ENCODE measurements at regions not wholly inside any gene's neighbourhood (a gene's known extent, or its start where the extent isn't known, plus 50 kb on each side); places are given as distances from the start of the nearest gene placed in this dataset.

DNA sequence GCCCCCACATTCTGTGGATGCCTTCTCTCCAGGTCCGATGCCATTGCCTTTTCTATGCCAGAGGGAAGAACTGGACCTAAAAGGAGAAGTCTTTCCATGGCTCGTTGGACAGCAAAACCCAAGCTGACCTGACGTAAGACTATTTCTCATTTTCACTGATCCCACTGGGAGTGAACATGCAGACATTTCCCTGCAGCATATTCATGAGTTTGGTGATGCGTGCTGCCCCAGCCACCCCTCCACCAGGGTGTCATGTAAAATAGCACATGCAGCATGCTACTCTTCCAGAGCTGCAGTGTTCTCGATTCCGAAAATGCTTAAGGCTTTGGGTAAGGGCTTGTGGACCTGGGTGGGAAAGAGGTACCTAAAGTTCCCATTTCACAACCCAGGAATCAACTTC, 221.2 kb downstream of the UXS1 start:
- Histone ChIP-seq H3K4me2 (ENCODE audit: control insufficient read depth, extremely low read depth, insufficient read depth, low read depth, low read length) (no peak overlapping the region), H3K4me3 (ENCODE audit: control insufficient read depth in 2 of 3, extremely low read depth in 1 of 3, insufficient read depth in 2 of 3, low read depth in 1 of 3, low read length in 3 of 3) (no peak overlapping the region), H3K36me3 (ENCODE audit: control insufficient read depth in 2 of 2, extremely low read depth in 1 of 2, insufficient read depth in 2 of 2, low read length in 2 of 2) (no peaks in the 10 kb centered on the region), H2AFZ (ENCODE audit: control insufficient read depth, low read length) (no peak overlapping the region), H3K27ac (ENCODE audit: control insufficient read depth, insufficient read depth, low read length) (no peak overlapping the region), H3K79me2 (ENCODE audit: control insufficient read depth, insufficient read depth, low read length) (no peaks in the 10 kb centered on the region), H3K9ac (ENCODE audit: control insufficient read depth, extremely low read depth, insufficient read depth, low read length) (no peak overlapping the region), H4K20me1 (ENCODE audit: control insufficient read depth, extremely low read depth, insufficient read depth, low read length) (no peaks in the 10 kb centered on the region), H3K4me1 (ENCODE audit: control insufficient read depth, extremely low read depth, insufficient read depth, low read length) (peaks cover 6% of the 10 kb centered on the region), H3K9me3 (ENCODE audit: control insufficient read depth, low read depth, low read length) (peaks cover 12% of the 10 kb centered on the region), H3K27me3 (ENCODE audit: control insufficient read depth, extremely low read depth, insufficient read depth, low read length) (no peaks in the 10 kb centered on the region), H3K9me1 (ENCODE audit: control insufficient read depth, extremely low read depth, insufficient read depth, low read length) (no peaks in the 10 kb centered on the region)
- no peak for DNase-seq (ENCODE audit: low read depth, low spot score)
- no peak for FAIRE-seq
- TF ChIP-seq, protein P1, sequence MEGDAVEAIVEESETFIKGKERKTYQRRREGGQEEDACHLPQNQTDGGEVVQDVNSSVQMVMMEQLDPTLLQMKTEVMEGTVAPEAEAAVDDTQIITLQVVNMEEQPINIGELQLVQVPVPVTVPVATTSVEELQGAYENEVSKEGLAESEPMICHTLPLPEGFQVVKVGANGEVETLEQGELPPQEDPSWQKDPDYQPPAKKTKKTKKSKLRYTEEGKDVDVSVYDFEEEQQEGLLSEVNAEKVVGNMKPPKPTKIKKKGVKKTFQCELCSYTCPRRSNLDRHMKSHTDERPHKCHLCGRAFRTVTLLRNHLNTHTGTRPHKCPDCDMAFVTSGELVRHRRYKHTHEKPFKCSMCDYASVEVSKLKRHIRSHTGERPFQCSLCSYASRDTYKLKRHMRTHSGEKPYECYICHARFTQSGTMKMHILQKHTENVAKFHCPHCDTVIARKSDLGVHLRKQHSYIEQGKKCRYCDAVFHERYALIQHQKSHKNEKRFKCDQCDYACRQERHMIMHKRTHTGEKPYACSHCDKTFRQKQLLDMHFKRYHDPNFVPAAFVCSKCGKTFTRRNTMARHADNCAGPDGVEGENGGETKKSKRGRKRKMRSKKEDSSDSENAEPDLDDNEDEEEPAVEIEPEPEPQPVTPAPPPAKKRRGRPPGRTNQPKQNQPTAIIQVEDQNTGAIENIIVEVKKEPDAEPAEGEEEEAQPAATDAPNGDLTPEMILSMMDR (optimal IDR thresholded peaks at IDR 0.05 in 1 of 3, IDR thresholded peaks at IDR 0.05 in 1 of 3, conservative IDR thresholded peaks at IDR 0.05 in 1 of 3; ENCODE audit: extremely low read depth in 1 of 3, insufficient read depth in 2 of 3, low read length in 3 of 3): no peak
- no peak for TF ChIP-seq EZH2 (IDR thresholded peaks at IDR 0.05; ENCODE audit: low read length)
- dilution Hi-C loops (cut with MboI; ENCODE audit: extremely low pct_ligation_motif_present, low sequenced_read_pairs): no loop called here

DNA sequence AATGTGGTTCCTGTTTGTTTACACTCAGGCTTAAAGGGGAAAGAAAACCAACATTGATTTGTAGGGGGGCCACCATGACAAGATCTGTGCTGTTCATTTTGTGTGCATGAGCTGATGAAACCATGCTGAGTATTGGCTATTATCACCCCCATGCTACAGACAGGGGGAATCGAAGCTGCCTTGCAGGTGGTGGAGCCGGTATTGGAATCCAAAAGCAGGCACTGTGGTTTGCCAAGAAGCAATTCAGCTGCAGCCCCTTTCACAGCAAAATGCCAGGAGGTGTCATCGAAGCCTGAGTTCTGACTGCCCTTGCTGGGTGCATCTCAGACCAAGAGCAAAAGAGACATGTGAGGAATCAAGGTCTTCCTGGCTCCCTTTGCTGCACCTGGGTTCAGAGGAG, 221.9 kb downstream of the UXS1 start:
- no peaks in the 10 kb centered on the region for H3K9me1 ChIP-seq (ENCODE audit: control insufficient read depth, extremely low read depth, insufficient read depth, low read length)
- FAIRE-seq: no peak
- no peaks in the 10 kb centered on the region for H4K20me1 ChIP-seq (ENCODE audit: control insufficient read depth, extremely low read depth, insufficient read depth, low read length)
- H3K27me3 ChIP-seq (ENCODE audit: control insufficient read depth, extremely low read depth, insufficient read depth, low read length): no peaks in the 10 kb centered on the region
- TF ChIP-seq EZH2 (IDR thresholded peaks at IDR 0.05; ENCODE audit: low read length): no peak
- no peak overlapping the region for H2AFZ ChIP-seq (ENCODE audit: control insufficient read depth, low read length)
- DNase-seq (ENCODE audit: low read depth, low spot score): no peak
- H3K27ac ChIP-seq (ENCODE audit: control insufficient read depth, insufficient read depth, low read length): no peak overlapping the region
- no peaks in the 10 kb centered on the region for H3K79me2 ChIP-seq (ENCODE audit: control insufficient read depth, insufficient read depth, low read length)
- no peaks in the 10 kb centered on the region for H3K4me1 ChIP-seq (ENCODE audit: control insufficient read depth, extremely low read depth, insufficient read depth, low read length)
- peaks cover 12% of the 10 kb centered on the region for H3K9me3 ChIP-seq (ENCODE audit: control insufficient read depth, low read depth, low read length)
- dilution Hi-C loops (cut with MboI; ENCODE audit: extremely low pct_ligation_motif_present, low sequenced_read_pairs): no loop called here
- H3K36me3 ChIP-seq (ENCODE audit: control insufficient read depth in 2 of 2, extremely low read depth in 1 of 2, insufficient read depth in 2 of 2, low read length in 2 of 2): no peaks in the 10 kb centered on the region
- no peak overlapping the region for H3K9ac ChIP-seq (ENCODE audit: control insufficient read depth, extremely low read depth, insufficient read depth, low read length)
- H3K4me3 ChIP-seq (ENCODE audit: control insufficient read depth in 2 of 3, extremely low read depth in 1 of 3, insufficient read depth in 2 of 3, low read depth in 1 of 3, low read length in 3 of 3): no peak overlapping the region
- no peak overlapping the region for H3K4me2 ChIP-seq (ENCODE audit: control insufficient read depth, extremely low read depth, insufficient read depth, low read depth, low read length)

DNA sequence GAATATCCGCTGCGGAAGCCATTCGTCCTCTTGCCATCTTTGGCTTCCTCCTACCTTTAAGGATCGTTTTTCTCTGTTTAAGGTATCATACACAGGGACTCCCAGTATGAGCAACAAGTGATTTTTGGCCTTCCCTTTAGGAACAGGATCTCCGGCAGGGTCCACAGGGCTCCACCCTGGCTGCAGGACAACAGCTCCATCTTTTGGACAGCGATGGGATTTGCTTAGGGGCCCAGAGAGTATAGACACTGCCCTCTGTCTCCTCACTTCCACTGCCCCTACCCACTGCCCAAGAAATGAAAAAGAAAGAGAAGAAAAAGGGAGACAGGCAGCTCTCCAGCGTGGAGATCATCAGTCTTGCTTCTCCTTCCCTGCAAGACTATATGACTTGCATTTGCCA, 224.5 kb downstream of the UXS1 start:
- dilution Hi-C loops (cut with MboI; ENCODE audit: extremely low pct_ligation_motif_present, low sequenced_read_pairs): no loop called here
- no peak for FAIRE-seq

More for the DNA sequence above, 224.5 kb downstream of the UXS1 start:
- Histone ChIP-seq H2AFZ (ENCODE audit: control insufficient read depth, low read length) (no peak overlapping the region), H3K4me3 (ENCODE audit: control insufficient read depth in 2 of 3, extremely low read depth in 1 of 3, insufficient read depth in 2 of 3, low read depth in 1 of 3, low read length in 3 of 3) (no peak overlapping the region), H3K4me2 (ENCODE audit: control insufficient read depth, extremely low read depth, insufficient read depth, low read depth, low read length) (no peak overlapping the region), H3K27ac (ENCODE audit: control insufficient read depth, insufficient read depth, low read length) (no peak overlapping the region), H3K79me2 (ENCODE audit: control insufficient read depth, insufficient read depth, low read length) (no peaks in the 10 kb centered on the region), H3K4me1 (ENCODE audit: control insufficient read depth, extremely low read depth, insufficient read depth, low read length) (no peaks in the 10 kb centered on the region), H4K20me1 (ENCODE audit: control insufficient read depth, extremely low read depth, insufficient read depth, low read length) (no peaks in the 10 kb centered on the region), H3K9ac (ENCODE audit: control insufficient read depth, extremely low read depth, insufficient read depth, low read length) (no peak overlapping the region), H3K9me1 (ENCODE audit: control insufficient read depth, extremely low read depth, insufficient read depth, low read length) (no peaks in the 10 kb centered on the region), H3K27me3 (ENCODE audit: control insufficient read depth, extremely low read depth, insufficient read depth, low read length) (no peaks in the 10 kb centered on the region), H3K36me3 (ENCODE audit: control insufficient read depth in 2 of 2, extremely low read depth in 1 of 2, insufficient read depth in 2 of 2, low read length in 2 of 2) (no peaks in the 10 kb centered on the region), H3K9me3 (ENCODE audit: control insufficient read depth, low read depth, low read length) (no peaks in the 10 kb centered on the region)
- no peak for TF ChIP-seq EZH2 (IDR thresholded peaks at IDR 0.05; ENCODE audit: low read length)
- TF ChIP-seq, protein P1 (optimal IDR thresholded peaks at IDR 0.05 in 1 of 3, IDR thresholded peaks at IDR 0.05 in 1 of 3, conservative IDR thresholded peaks at IDR 0.05 in 1 of 3; ENCODE audit: extremely low read depth in 1 of 3, insufficient read depth in 2 of 3, low read length in 3 of 3): peak; percentile 26 to 52 (median 33)
- DNase-seq (ENCODE audit: low read depth, low spot score): no peak
